ENCODE measurements at regions not wholly inside any gene's neighbourhood (a gene's known extent, or its start where the extent isn't known, plus 50 kb on each side); places are given as distances from the start of the nearest gene placed in this dataset.

DNA sequence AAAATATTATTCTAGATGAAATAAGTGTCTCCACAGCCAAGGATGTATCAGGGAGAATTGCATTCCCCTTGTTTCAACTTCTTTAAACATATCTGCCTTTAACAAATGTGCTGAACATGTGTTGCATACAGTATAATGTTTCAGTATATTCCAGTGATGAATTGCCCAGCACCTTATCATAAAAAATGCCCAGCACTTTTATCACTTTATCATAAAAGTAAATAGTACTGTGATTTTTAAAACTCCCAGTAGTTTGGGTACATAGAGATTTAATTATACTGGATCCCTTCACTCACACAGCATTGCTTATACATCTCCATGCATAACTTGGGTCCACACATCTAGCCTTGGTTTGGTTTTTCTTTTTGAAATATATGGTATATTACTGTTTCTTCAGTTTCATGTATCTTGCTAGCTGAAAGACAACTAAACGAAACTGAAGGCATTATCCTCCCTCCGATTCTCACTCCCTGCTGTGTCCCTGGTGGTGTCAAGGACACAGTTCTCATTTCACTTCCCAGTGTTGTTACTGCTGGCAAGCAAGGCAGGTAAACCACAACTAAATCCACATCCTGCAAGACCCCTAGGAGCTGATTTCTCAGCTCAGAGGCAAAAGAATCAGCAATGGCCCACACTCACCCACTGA lies 118.2 kb upstream of the SLC44A3 start:
- TF ChIP-seq, protein P1, sequence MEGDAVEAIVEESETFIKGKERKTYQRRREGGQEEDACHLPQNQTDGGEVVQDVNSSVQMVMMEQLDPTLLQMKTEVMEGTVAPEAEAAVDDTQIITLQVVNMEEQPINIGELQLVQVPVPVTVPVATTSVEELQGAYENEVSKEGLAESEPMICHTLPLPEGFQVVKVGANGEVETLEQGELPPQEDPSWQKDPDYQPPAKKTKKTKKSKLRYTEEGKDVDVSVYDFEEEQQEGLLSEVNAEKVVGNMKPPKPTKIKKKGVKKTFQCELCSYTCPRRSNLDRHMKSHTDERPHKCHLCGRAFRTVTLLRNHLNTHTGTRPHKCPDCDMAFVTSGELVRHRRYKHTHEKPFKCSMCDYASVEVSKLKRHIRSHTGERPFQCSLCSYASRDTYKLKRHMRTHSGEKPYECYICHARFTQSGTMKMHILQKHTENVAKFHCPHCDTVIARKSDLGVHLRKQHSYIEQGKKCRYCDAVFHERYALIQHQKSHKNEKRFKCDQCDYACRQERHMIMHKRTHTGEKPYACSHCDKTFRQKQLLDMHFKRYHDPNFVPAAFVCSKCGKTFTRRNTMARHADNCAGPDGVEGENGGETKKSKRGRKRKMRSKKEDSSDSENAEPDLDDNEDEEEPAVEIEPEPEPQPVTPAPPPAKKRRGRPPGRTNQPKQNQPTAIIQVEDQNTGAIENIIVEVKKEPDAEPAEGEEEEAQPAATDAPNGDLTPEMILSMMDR (IDR thresholded peaks at IDR 0.05): no peak
- no peak for TF ChIP-seq EZH2 (IDR thresholded peaks at IDR 0.05)
- TF ChIP-seq EZH2phosphoT487 (IDR thresholded peaks at IDR 0.05): no peak
